NCI-H1105 treated with DMSO at 0.1 percent for 48 hours (cell line): ENCODE measurements at regions not wholly inside any gene's neighbourhood (a gene's known extent, or its start where the extent isn't known, plus 50 kb on each side); places are given as distances from the start of the nearest gene placed in this dataset.
A peak's percentile ranks its signal among the peaks of the same experiment; 100 is the strongest.

Source experiments
- DNase-seq: peaks from one replicate; lab custom pipeline; 2025; lab: John Stamatoyannopoulos, UW

DNA sequence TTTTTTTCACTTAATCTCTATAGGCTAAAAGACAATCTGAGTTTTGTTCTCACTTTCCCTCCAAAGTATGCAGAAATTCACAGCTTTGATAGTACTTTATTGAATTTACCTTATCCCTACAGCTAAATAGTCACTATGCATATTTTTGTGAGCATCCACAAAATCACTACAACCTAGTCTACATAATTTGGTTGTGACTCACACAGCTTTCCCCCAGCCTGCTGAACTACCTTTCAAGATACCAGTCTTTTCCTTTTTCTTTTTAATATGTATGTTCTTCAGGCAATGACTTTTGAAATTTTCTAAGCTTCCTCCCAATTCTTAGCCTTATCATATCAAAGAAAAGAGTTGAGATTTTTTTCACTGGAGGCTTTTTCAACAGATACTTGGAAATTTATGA, 347.3 kb upstream of the CDH6 start:
- no peak for DNase-seq

DNA sequence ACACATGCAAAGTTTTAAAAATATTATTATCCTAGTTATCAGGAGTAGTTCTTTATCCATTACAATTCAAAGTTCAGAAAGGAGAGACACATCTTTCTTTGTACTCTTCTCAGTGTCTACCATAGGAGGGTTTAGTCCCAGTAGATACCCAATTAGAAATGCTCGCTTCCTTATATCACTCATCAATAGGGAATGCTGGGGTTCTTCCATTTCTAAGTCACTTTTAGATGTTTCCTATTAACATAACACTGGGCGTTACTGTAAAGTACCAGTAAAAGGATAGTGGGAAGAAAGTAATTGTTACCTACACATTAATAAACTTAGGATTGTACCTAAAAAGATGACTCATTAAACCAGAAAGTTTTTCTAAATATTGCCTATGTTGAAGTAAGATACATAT, 348.3 kb upstream of the CDH6 start:
- DNase-seq, result no peak

DNA sequence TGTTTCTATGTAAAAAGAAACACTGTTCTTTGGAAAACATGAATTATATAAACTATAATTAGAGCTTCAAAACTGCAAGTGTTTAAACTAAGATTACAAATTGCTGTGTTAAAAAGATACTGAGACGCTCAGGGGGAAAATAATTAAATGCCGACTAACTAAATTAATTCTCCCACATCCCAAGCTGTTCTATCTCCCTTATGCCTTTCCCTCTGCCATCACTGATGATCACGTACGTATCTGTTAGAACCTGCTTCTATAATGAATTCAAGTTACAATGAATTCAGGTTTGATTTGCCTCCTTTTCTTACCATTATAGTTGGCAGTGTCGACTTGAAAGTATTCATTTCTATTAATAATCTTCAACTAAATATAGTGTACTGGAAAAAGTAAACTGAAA, 349.9 kb upstream of the CDH6 start:
- no peak for DNase-seq

DNA sequence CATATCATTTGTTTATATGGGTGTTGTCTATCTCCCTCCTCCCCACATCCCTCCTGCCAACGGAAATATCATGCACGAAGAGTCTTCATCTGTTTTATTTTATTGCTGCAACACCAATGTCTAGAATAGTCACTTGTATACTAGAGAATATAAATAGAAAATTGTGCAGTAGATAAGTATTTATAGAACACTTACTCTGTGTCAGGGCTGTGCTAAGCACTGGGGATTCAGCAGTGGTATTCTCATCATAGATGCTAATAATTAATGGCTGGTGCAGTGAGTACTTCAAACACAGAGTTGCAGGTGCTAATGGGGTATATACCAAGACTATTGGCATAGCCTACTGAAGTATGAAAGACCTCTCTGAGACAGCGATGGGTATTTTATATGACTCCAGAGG, 353.5 kb upstream of the CDH6 start:
- DNase-seq, result no peak

DNA sequence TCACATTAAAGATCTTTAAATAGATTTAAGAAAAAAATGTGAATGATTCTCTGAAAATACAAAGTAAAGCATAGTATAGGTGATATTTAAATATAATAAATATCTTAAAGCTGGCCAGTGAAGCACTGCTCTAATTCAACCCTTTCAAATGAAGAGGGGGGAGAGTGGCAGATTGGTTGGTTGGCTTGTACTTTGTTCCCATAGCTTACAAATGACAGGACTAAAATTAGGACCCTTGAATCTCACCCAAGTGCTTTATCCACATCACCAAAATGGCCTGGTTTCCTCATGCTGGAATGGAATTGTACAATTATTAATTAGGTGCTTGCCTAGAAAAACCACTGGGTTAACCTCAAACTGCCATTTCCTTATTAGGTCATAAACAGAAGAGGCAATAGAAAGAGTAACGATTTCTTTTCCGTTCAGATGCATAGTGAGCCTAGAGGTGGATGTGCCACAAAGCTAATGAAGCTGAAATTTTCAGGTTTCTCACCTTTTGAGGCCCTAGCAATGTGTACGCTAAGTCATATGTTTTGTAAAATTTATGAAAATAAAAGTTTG, 354.5 kb upstream of the CDH6 start:
- DNase-seq, result no peak

DNA sequence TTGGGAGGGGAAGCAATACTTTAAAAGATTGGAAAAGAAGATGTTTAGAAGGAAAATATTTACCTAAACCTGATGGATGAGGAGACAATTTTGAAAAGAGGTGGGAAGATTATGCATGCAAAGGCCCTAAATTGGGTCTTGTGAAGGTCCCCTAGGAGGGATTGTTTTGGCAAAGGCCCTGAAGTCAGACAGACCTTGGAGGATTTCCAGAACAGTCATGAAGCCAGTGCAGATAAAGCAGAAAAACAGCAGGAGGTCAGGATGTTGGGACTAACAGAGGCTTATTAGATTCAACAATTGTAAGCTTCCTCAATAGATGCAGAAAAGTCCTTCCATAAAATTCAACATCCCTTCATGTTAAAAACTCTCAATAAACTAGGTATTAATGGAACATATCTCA, 361.0 kb upstream of the CDH6 start:
- no peak for DNase-seq

DNA sequence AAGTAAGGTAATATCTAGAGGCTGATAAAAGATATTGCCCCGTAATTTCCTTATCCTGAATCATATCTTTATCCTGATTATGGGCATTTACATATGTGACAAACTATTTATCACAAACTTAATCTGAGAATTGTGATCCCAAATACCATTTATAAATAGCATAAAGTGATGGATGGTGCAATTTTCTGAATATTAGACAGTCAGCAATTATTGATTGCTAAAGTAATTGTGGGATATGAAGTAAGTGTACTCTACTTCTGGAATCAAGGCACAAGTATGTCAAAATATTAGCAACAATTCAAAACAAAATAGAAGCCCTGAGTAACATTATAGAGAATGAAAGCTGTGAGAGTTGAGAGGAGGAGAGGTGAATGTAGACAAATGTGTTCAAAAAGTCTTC, 361.9 kb upstream of the CDH6 start:
- DNase-seq, result no peak

DNA sequence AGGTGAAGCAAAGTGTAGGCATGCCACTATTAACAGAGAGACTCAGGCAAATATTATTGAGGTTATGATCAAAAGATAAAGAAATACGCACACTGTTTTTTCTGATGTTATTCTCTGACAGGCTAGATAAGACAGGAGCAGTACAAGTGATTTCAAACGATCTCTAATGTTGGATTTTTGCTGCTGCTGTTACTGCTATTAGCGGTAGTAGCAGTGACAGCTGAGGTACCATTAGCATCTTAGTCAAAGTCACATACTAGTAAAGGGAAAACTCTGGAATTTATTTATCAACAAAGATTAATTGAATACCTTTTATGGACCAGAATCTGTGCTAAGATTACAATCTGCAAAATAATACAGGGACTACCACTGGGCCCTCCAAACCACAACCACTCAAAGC, 362.4 kb upstream of the CDH6 start:
- DNase-seq, result no peak

DNA sequence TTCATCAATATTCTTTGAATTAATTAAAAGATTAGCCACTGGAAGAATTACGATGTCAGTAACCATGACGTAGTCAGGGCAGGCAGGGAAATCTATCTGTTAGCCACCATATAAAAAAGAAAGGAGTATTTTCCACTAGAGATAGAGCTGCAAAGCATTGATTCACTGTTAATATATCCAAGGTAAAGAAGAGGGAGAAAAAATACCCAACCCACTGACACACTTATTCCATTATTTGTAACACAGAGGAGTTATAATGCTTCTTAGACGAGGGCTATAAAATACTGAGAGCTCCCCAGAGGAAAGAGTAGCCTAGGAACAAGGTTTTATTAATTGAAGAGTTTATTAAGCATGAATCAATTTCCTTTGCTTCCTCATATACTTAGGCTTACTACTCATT, 382.2 kb upstream of the CDH6 start:
- no peak for DNase-seq

DNA sequence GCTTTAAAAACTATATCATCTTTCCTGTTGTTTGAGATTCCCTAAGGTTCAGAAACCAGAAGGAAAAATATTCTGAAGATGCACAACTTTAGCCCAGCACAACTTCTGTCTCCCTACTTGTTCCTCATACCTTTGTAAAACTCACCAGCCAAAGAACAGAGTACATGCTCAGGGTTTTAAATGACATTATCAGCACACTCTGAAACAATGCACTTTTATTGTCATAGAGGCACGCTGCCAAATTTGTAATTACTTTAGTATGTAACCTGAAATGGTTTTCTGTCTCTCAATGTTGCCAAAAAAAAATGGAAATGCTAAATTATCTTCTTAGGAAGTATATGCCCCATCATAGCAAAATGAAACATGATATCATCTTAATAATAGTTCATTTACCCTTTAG, 383.6 kb upstream of the CDH6 start:
- DNase-seq, result peak; percentile 8

DNA sequence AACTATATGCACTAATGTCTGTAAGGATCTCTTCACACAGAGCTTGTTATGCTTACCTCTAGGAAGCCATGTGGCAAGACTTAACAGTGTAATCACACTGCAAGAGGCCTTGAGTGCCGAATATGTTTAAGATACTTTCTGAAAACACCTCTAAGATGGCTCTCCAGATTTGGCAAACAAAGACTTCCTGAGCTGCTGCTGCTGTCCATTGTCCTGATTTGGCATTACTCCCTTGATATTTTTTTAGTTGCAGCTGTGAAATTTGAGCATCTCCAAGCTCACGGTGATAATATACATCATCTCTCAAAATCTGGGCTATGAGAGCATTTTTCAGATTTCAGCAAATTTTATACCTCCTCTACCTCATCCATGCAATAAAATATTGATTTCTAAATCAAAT, 384.5 kb upstream of the CDH6 start:
- no peak for DNase-seq

DNA sequence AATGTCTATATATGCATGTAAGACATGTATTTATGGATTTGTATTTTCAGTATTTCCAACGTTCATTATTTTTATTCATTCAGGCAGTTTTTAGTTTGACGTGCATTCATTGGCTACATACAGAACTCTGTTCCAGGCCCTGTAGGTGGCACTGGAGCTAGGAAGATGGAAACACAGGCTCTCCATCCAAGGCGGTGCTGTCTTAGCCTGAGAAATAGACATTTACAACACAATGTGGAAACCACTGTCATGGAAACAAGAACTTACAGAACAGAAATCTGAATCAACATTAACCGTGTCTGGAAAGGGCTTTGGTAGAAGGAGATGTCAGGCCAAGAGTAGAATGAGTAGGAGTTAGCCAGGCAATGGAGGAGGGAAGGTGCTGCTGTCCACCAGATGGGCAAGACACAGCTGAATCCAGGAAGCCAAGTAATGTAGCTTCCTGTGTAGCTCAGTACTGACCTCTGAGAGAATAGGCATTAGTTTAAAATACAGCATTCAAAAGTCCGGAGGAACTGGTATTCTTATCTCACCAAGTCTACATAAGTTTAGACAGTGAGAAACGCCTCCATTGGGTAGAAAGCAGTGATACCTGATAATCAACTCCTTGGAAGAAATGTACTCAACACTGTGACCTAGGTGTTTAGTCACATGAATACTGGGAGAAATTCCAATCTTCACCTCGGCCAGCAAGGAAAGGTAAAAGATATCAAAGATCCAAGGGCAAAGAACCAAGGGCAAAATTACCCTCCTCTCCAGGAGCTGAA, 388.6 kb upstream of the CDH6 start:
- no peak for DNase-seq

DNA sequence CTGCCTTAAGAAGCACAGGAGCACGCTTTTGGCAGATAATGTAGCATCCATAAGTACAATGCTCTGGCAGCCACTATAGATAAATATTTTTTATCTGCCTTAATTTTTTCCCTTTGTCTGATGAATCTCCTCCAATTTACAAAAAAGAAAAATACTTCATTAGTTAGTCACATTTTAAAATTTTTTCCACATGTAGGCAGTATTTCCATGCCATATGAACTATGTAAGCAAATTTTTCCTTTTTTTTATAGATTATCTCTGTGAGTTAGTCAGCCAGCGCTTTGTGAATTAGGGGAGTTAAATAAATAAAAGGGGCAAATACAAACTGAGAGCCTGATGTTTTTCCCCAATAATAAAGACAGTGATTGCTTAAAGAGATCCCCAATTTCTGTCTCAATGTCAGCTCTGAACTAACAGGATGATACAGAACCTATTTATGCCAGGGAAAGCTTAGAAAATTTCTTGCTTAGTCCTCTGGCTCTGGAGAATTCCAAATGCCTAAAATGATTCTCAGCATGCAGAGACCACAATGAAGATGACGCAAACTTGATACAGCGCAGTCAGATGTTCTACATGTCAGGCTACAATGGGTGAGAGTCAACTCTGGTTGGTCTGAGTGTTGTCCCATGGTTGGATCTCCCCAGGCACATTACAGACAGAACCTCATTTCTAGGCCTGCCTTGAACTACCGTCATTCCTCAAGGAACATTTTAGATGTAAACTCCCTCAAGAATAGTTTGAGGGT, 390.4 kb upstream of the CDH6 start:
- no peak for DNase-seq

DNA sequence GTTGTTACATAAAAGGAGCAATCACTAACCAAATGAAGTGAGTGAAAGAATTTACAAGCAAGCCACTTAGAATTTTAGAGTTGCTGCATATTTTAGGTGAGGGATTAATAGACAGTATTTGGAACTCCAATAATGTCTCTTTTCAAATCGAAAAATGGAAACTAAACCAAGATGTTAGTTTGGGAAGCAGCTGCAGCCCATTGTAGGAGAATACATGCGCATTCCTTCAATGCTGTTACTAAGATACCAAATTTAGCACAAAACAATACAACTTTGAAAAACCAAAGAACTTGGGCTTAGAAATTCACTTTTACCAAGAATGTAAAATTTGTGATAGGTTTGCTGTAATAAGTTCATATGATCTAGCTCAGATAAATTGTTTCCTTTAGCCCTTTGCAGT, 411.8 kb upstream of the CDH6 start:
- no peak for DNase-seq

DNA sequence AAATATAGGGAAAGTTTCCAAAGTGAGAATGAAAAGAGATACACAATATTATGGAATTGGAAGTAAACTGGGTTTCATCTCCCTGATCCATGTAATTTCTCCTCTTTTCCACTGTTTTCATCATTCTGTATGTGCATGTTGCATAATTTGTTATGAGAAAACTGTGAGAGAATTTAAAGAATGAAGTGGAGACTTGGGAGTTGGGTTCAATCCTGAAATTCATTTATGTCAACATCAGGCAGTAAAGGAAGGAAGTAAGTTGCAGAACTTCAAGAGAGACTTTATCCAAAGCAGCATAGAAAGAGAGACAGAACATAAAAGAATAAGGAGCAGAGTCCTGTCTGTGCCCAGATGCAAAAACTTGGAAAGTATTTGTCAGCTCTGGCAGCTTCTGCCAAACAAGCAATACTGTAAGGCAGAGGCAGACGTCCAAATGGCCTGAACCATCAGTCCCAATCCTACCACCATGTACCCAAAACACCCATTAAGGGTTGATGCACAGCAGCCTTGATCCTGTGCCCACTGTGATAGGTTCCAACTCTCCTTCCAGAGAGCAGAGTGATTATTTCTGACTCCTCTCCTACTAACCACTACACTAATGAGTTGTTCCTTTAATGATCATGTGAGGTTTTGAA, 425.3 kb upstream of the CDH6 start:
- DNase-seq, result no peak

DNA sequence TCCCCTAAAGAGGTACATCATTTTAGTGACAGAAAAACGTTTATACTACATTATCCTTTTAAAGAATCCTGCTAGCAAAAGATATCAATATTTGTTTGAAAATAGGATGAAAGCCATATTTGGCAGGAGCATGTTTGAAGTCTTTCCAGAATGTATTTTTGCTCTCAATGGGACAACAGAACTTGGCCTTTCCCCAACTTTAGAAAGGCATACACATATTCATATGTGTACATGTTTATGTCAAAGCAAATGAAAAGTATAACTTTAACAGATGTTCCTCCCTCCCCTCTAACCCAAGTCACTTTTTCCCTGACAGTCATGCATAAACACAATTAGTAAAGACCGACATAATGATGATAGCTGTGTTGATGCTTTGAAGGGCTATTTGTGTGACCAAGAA, 427.8 kb upstream of the CDH6 start:
- DNase-seq, result no peak

DNA sequence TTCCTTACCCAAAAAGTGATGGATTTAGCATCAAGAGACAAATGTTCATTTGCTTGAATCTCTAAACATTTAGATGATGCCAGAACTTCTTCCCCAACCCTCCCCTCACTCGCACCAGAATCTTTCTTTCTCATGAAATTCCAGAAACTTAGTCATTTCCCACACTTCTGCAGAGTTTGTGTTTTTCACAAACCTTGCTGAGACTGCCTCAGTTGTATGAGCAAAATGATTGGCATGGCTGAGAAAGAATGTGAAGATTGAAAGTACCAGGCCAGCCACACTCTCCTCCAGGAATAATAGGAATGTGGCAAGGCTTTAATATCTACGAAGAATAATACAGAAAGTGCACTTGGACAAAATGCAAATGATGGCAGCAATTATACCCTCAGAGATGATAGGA, 428.3 kb upstream of the CDH6 start:
- DNase-seq, result no peak

DNA sequence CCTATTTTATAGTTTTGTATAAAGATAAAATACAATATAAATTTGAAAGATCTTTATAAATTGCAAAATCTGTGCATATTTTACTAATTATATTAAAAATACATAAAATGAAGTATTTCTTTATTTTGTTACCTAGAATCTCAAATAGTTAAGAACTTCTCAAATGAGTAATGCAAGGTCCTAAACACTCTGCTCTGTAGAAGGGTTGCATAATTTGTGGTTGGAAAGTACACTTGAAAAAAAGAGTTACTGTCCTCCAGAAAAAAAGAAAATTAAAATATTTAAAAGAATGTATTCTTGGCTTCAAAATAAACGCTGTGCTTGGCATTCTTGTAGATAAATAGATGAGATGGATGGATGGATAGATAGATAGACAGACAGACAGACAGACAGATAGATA, 428.8 kb upstream of the CDH6 start:
- DNase-seq, result no peak

DNA sequence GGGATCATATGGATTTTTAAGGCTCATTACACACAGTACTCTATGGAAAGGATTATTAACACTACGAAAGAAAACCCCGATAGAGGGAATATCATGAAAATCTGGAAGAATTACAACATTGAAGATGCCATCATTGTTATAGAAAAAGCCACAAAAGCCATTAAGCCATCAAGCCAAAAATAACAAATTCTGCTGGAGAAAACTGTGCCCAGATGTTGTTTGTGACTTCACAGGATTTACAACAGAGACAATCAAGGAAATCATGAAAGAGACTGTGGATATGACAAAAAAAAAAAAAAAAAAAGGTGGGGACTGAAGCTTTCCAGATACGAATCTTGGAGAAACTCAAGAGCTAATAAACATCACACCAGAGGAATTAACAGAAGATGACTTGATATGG, 433.8 kb upstream of the CDH6 start:
- DNase-seq, result no peak

DNA sequence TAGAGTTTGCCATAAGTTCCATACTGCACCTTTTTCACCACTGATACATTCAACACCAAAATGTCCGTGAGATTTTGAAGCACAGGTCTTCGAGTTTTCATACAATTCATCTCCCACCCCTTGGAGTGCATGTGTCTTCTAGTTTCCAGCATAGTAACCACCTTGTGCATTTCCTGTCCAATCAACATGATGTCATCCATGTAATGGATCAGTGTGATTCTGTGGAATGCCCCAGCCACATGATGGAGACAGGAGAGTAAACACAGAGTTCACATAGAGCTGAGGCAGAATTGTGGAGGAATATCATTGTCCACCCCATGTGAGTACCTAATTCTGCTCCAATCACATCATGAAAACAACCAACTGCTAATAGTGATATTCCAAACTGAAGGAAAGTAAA, 441.5 kb upstream of the CDH6 start:
- DNase-seq, result no peak

DNA sequence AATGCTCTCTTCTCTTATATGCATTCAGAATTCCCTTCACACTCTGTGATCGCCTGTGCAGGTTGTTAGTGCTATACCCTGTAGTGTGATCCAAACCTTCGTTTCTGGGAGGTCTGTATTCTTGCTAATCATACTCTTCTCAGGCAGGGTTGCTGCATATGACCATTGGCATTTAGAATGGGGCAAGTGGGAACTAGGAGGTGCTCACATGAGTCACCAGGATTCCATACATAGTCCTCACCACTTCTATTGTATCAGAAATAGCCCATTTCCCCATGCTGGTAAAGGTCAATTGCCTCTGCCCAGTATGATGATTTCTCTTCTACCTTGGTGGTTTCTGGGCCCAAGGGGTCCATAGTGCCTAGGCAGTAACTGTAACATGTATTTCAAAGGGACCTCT, 443.5 kb upstream of the CDH6 start:
- no peak for DNase-seq

DNA sequence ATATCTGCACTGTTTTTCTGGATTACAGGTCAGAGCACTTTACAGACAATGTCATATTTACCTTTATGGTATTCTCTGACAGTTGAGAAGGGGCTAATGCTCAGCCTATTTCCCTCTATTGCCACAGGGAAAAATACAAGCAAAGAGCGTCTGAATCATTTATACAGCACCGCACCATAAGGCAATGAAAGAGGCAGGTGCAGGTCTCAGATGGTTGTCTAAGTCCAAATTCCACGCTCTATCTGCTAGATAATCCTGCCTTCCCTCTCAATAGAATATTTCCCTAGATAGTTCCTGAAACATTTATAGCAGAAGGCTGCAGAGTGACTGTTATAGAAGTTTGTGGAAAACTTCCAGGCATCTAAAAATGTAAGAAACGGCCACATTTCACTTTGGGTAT, 446.1 kb upstream of the CDH6 start:
- no peak for DNase-seq

DNA sequence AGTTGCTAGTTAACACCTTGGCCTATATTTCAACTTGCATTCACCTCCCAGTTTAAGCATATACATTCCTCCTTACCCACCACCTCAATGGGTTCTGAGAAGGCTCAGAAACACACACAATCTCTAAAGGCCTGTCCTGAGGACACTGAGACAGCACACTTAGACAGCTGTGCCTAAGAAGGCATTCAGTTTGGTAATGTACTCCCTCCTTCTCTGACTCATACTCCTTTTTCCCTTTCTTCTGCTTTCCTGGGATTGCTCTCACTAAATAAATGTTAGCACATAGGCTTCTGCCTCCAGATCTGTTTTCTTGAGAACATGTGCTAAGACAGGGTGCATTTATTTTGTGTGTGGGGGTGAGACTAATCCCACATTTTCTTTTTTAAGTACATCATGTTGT, 456.8 kb upstream of the CDH6 start:
- no peak for DNase-seq
